GM18511 (cell line): ENCODE measurements at regions not wholly inside any gene's neighbourhood (a gene's known extent, or its start where the extent isn't known, plus 50 kb on each side); places are given as distances from the start of the nearest gene placed in this dataset.
"Not testable (repeated sequence)": the region's sequence is repeated elsewhere in the genome, so short reads cannot be mapped to it uniquely, and the experiment has no call there.

Experiments used
- ATAC-seq: cut with Tn5 transposase; IDR thresholded peaks from one replicate; pipeline ENCODE4 v1.9.1; 2021; ENCODE audit warnings: mild to moderate bottlenecking, moderate library complexity; ENCODE audit not compliant: unreplicated experiment

DNA sequence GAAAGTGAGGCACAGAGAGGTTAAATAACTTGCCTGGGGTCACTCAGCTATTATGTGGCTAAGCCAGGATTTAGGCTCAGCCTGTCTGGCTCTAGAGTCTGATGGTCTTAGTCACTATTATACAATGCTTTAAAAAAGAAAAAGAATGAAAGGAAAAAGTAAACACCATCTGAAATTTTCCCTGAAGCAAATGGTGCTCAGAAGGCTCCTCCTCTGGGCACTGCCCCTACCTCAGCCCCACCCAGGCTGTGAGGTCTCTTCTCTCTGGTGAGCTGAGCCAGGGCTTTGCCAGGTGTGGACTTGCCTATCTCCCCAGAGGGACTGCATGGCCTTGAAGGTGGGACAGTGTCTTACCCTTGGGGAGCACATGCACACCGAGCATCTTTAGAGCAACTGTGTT is 117.5 kb upstream of the DYRK2 start:
- ATAC-seq, result no peak

DNA sequence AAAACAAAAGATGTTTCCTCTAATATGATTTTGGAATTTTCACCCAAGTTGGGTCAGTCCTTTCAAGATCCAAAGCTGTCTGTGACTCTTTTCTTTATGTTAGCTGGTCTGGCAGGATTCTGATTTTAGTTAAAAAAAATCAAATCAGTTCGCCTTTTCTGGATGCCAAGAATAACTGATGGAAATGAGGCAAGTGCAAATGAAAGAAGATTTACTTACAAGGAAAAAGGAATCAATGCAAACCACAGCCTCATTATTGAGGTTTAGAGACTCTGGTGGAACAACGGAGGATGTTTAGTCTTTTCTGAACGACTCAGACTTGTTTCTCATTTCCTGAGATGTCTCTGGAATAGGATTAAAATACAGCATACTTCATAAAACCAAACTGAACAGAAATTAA is 117.0 kb upstream of the DYRK2 start:
- no peak for ATAC-seq

DNA sequence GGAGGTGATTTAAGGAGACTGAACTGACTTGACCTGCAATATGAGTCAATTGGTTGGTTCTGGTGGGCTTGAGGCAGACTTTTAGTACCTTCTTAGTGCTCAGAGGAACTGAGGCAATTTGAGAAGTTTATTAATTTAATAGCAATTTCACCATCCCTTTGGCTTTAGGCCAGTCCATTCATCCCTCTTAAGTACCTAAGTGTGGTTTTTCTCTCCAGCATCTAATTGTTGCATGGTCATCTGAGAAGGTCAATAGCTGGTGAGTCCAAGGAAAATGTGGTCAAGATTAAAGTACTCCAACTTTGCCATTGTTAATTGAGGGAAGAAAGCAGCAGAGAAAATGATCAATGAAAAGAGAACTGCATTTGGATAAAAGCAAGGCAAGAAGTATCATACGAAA is 115.4 kb upstream of the DYRK2 start:
- no peak for ATAC-seq

DNA sequence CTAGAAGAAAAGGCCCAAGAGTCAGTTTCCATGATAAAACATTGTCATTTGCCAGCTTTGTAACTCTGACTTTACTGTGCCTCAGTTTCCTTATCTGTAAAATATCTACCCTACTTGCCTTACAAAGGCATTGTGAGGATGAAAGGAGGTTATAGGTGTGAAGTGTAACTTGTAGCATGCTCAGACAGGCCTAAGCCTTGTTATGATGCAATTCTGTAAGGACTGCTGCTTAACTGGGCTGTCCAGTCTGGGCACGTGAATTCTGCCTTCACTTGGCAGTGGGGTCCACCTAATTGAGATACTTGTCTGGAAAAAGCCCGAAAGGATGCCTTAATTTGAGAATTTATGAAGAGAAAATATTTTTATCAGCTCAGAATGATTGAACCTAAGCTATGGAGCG is 114.5 kb upstream of the DYRK2 start:
- no peak for ATAC-seq

DNA sequence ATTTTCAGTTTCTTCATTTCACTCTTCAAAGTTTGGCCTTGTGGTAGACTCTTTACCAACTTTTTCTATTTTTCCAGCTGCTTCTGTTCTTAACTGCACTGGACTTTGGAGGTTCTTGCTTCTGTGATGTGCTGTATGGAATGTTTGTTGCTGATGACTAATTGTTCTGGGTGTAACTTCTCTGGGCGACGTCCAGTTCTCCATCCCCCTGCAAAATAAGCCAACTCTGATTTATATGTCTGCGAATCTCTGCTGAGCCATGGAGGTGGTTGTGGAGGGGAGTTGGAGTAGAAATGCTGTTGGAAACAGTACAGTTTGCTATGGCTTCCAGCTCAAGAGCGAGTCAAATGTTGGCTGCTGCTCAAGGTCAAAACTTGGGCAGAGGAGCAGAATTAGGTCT is 113.9 kb upstream of the DYRK2 start:
- no peak for ATAC-seq

DNA sequence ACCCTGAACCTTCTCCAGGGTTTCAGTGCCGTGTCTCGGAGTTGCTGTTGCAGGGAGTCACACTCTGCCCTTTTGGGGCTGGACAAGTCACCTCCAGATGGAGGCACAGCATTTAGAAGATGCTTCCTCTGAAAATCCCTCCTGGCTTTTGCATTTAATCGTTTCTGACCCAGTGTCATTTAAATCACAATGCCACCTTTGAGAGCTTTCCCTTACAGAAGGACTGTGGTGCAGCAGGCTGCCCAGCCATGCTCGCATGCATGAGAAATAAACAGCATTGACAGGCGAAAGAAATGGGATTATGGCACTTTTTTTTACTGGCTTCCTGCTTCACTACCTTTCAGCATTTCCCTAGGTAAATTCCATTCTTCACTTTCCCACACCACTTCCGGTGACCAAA is 113.4 kb upstream of the DYRK2 start:
- no peak for ATAC-seq

DNA sequence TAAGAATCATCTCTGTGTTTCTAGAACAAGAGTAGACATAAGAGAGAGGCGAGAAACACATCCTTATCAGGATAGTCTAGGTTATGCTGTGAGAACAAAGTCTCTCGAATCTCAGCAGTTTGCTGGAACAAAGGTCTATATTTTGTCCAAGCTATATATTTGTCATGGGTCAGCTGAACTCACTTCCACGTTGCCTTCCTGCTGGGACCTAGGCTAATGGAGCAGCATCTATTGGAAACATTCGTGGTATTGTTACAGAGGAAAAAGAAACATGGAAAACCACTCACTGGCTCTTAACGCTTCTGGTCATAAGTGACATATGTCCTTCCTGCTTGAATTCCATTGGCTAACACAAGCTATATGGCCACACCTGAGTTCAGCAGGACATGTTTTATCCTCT is 112.6 kb upstream of the DYRK2 start:
- ATAC-seq, result no peak

DNA sequence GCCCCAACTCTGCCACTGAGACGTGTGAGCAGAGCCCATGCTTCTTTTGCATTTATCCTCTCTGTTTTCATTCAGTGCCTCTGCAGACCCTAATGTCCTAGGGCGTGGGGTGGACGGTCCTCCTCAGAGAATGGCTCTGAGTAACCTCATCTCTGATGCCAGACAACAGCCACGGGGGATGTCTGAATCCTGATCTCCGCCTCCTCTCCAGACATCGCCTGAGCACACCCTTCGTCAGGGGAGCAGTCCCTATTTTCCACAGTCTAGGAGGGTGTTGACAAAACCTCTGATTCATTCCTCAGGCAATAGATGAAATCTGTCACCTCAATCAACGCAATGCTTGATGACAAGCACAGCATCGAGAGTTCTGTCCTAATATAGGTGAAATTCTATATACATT is 109.2 kb upstream of the DYRK2 start:
- no peak for ATAC-seq

DNA sequence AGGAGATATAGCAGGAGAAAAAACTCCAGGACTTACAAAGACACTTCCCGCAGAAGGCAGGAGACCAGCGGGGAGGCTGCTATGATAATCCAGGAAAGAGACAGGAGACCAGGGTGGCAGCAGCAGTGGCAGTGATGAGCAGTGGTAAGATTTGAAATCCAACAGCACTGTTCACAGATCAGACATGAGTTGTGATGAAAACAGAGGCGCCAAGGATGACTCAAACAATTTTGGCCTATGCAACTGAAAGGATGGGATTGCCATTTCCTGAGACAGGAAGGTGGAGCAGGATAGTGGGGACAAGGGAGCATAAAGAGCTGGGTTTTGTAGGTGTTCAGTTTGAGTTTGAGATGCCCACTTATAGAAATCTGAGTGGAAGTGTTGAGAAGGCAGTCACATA is 108.6 kb upstream of the DYRK2 start:
- ATAC-seq, result no peak

DNA sequence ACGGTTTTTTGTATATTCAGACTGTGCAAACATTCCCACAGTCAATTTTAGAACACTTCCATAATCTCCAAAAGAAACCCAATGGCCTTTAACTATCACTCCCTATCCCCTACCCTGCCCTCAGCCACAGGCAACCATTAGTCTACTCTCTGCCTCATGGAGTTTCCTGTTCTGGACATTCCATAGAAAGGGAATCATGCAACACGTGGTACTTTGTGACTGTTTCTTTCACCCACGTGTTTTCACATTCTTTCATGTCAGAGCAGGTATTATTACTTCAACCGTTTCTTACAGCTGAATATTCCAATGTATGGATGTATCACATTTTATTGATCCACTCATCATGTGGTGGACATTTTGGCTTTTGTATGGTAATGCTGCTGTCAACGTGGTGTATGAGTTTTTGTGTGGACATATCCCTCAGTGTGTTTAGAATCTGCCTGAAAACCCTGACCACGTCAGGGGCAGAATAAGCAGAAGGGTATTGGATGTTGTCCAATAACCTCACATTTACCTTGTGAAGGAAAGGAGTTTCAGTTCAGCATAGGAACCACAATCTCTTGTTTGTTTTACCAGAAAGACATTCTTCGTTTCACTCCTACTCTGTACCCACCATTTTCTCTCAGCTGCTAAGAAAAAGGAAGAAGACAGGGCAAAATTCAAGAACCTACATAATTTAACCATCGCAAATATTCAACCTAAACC is 107.5 kb upstream of the DYRK2 start:
- peak; percentile 90 for ATAC-seq

DNA sequence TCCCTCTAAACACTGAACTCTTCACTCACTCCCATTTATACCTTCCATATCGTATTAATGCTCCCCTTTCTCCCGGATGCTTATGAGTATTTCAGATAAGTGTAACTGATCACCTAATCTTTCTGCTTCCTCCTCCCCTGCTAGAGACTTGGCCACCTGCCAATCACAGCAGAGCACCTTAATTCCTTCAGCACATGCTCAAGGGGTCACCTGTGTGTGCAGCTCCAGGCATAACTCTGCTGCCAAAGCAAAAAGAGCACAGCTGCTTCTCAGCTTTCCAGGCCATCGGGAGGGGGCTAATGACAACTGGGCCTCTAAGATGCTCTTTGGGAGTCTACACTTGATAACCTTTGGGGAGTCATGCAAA is 106.9 kb upstream of the DYRK2 start:
- peak; percentile 66 for ATAC-seq

DNA sequence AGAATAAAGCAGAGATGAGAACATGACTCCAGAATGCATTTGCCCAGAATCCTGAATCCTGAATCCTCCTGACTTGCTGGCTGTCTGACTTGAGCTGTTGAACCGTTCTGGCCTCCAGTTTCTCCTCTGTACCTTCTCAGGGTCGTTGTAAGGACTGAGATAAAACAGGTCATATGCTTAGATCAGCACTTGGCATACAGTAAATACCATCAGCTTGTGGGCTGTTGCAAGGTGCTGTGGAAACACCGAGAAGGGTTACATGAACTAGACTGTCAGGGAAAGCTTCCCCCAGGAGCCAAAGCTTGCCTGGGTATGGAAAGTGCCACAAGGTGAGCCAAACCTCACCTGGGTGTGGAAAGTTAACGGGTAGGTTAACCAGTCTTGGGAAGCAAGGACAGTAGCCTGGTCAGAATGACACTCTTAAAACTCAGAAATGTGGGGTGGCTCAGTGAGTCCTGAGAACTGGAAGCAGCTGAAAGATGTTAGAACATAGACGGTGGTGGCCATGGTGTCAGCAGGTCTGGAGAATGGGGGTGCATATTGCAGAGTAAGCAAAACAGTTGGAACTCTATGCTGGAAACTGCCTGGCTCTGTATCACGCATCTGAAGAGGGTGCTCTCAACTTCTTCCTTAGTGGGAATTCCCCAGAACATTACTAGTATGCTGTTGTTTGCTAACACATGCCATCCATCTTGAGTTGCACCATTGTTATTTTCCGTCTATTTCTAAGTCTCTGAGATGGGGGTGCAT is 105.3 kb upstream of the DYRK2 start:
- ATAC-seq, result no peak

DNA sequence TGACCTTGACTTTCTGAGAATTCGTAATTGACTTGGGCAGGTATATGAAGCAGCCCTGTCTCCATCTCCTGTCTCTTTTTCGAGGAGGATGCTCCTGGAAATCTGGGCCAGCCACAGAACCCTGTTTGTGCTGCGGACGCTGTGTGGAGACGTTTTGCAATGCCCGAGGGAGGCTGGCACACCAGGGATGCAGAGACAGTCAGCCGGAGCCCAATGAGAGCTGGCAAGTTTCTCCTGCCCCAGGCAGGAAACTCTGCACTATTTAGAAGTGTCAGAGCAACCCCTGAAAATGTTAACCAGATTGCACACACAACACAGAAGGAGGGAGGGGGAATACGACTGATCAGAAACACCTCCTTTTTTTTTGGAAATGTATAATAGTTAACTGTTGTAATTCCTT is 103.2 kb upstream of the DYRK2 start:
- ATAC-seq, result no peak

DNA sequence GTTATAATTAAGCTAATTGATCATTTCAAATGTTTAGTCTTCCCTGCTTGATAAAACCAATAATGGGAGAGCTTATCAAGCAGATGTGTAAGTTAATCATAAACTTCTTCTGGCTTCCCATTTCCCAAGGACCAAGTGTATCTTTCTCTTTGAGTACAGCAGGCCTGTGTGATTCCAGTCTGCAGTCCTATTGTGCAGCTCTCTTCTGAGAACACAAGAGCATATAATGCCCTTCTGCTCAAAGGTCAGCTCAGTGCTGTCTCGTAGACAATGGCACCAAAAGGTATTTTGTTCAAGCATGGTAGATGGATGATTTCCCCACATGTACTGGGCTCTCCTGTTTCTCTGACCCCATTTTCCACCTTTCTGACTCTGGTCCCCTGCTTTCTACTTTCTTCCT is 101.8 kb upstream of the DYRK2 start:
- ATAC-seq, result no peak

DNA sequence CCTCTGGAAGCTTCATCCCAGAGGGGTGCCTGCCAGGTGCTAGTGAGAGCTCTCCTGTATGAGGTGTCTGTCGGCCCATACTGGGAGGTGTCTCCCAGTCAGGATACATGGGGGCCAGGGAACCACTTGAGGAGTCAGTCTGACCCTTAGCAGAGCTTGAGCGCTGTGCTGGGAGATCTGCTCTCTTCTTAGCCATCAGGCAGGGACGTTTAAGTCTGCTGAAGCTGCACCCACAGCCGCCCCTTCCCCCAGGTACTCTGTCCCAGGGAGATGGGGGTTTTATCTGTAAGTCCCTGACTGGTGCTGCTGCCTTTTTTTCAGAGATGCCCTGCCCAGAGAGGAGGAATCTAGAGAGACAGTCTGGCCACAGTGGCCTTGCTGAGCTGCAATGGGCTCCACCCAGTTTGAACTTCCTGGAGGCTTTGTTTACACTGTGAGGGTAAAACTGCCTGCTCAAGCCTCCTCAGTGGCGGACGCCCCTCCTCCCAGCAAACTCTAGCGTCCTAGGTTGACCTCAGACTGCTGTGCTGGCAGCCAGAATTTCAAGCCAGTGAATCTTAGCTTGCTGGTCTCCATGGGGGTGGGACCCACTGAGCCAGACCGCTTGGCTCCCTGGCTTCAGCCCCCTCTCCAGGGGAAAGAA is 93.3 kb upstream of the DYRK2 start:
- not testable (repeated sequence) for ATAC-seq

DNA sequence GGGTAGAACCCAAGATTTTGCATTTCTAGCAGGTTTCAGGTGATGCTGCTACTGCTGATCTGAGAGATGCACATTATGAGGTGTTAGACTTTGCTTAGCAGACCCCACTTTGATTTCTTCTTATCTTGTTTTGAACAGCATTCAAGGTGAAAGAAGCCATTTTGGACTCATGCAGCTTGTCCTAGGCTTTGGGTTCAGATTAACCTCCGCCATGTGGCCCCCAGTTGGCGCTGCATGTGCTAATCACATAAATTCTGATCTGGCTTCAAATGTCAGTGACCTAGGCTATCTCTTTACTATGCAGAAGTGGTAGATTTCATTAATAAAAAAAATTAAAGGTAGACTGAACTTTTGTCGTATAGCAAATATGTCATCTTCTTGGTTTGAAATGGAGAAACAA is 89.8 kb upstream of the DYRK2 start:
- no peak for ATAC-seq

DNA sequence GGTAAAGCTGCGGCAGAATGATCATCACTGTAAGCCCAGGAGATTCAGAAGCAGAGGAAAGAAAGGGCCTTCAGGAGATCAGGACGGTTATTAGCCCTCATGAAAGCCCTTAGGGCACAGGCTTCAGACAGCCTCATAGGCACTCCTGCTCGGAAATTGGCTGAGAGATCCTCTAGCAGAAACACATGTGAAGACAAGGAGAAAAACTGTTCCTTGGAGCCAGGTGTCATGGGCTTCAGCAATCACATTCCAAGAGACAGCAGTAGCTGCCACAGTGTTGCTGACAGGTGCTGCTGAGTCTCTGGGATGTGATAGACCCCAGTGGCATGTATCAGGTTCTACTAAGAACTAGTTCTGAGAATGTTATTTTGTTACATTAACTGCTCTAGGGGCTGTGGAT is 88.8 kb upstream of the DYRK2 start:
- ATAC-seq, result no peak

DNA sequence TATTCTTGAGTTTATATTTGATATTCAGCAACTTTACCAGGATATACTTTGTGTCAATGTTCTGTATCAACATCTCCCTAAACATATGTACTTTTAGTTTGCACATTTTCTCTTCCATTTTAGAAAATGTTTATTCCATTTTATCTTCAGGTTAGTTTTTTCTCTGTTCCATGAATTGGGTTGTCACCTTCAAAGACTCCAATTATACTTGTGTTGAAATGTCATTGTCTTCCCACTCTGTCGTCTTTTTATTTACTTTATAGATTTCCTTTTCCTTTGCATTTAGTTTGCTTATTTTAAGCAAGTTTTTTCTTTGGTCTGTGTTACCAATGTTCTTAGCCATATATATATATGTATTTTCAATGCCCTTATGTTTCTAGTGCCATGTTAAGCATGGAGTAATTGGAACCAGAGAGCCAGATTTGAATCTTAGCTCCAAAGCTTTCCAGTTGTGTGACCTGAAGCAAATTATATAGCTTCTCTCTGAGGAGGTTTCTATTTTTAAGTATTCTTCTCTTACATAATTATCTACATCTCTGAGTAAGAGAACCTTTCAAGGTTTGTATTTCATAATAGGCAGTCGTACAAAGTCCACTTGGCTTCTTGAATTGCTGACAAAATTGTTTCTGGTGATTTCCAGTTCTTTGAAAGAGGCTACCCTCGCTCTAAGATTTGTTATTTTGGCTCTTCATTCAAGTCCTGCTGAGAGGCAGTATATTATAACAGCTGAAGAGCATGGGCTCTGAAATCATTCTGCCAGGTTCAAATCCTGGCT is 85.8 kb upstream of the DYRK2 start:
- no peak for ATAC-seq

DNA sequence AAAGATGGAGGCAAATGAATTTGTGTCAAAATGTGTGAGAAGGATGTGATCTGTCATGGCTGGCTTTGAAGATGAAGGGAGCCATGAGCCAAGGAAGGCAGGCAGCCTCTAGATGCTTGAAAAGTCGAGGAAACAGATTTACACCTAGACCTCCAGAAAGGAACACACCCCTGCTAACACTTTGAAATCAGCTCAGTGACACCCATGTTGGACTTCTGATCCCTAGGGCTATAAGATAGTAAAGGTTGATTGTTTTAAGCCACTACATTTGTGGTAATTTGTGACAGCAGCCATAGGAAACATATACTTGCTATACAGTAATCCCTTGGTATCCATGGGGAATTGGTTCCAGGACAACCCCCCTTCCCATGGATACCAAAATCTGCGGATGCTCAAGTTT is 80.5 kb upstream of the DYRK2 start:
- no peak for ATAC-seq

DNA sequence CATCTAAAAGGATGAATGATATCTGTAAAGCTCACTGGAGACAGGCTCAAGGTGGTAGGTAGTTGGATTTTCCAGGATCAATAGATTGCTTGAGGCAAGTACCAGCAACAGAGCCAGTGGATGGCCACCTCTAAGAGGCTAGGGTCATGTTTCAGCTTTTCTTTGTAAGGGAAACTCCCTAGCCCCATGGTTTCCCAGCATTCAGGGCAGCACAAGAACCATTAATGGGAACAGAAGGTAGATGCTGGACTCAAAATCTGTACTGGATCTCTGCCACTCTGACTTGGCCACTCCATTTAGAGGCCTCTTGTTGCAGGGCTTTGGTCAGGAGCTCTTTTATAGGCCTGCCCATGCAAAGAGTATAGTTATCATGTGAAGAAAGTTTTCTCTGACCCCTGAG is 76.1 kb upstream of the DYRK2 start:
- ATAC-seq, result no peak

DNA sequence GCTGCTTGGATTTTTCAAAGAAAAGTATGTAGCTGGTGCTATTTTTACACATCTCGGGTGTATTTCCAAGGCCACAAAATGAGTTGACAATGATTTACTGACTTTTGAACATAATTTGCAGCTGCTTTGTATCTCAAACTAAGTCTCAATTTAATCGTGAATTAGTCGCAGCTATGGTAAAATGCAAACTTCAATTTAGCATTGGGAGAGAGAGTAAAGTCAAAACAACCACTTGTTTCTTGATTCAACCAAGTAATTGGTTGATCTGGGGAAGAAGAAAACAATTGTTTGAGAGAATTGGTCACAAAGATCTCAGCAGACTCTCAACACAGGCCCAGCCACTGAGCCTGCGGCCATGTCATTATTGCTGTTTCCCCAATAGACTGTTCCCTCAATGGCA is 75.0 kb upstream of the DYRK2 start:
- ATAC-seq, result no peak
